H1 (cell line): ENCODE measurements at regions not wholly inside any gene's neighbourhood (a gene's known extent, or its start where the extent isn't known, plus 50 kb on each side); places are given as distances from the start of the nearest gene placed in this dataset.
"Not testable (repeated sequence)": the region's sequence is repeated elsewhere in the genome, so short reads cannot be mapped to it uniquely, and the experiment has no call there.

ENCODE experiments used
- CTCF ChIA-PET: fragments of 300-600 bp; sonication (Branson Sonifier 250); formaldehyde crosslinking; loops from one replicate; lab custom pipeline; 2021; ENCODE audit not compliant: partially characterized antibody; lab: Charles Lee
- POLR2A ChIA-PET: fragments of 300-600 bp; sonication (Branson Sonifier 250); formaldehyde crosslinking; loops from one replicate; lab custom pipeline; 2021; ENCODE audit warnings: inconsistent platforms; ENCODE audit not compliant: partially characterized antibody; lab: Charles Lee
- DNase-seq, 2 experiments: peaks; one replicate each; pipeline versions ENCODE4 v3.0.0 to v3.0.0-alpha.2; 2010 to 2022; ENCODE audit warnings: low spot score in 2 of 2, low read depth in 1 of 2, mixed read lengths in 1 of 2
- FAIRE-seq: peaks from 2 replicates; lab custom pipeline; 2011; peaks lifted over from hg19 to GRCh38; lab: Jason Lieb, UNC
- H2AFZ ChIP-seq: 2 replicates; pipeline ENCODE4 v1.8.1; 2012; ENCODE audit warnings: low read length, inconsistent platforms
- H2AK5ac ChIP-seq: 2 replicates; pipeline ENCODE4 v1.6.1; 2013; ENCODE audit warnings: low read depth, low read length
- H2BK120ac ChIP-seq: replicated peaks from 2 replicates; pipeline ENCODE3; 2013; ENCODE audit warnings: low read depth, low read length, inconsistent platforms
- H2BK12ac ChIP-seq: 2 replicates; pipeline ENCODE4 v1.6.1; 2013; ENCODE audit warnings: low read depth, low read length
- H2BK15ac ChIP-seq: 2 replicates; pipeline ENCODE4 v1.6.1; 2013; ENCODE audit warnings: low read length
- H2BK20ac ChIP-seq: 2 replicates; pipeline ENCODE4 v1.6.1; 2013; ENCODE audit warnings: low read length
- H2BK5ac ChIP-seq: 2 replicates; pipeline ENCODE4 v1.6.1; 2013; ENCODE audit warnings: low read depth, low read length
- H3K14ac ChIP-seq: 2 replicates; pipeline ENCODE4 v1.6.1; 2013; ENCODE audit warnings: inconsistent platforms; ENCODE audit not compliant: insufficient read length
- H3K18ac ChIP-seq: 2 replicates; pipeline ENCODE4 v1.6.1; 2013; ENCODE audit warnings: low read length; ENCODE audit errors: extremely low read depth
- H3K23ac ChIP-seq: 2 replicates; pipeline ENCODE4 v1.6.1; 2013; ENCODE audit warnings: inconsistent platforms; ENCODE audit not compliant: insufficient read length
- H3K23me2 ChIP-seq: 2 replicates; pipeline ENCODE4 v1.6.1; 2013; ENCODE audit warnings: low read depth, low read length
- H3K27ac ChIP-seq: 2 replicates; pipeline ENCODE4 v1.6.1; 2011; ENCODE audit warnings: low read depth, low read length, inconsistent platforms
- H3K27me3 ChIP-seq, 4 experiments: replicated peaks in 1 of 4; 1 replicate in 1 of 4; 2 replicates in 3 of 4; pipeline versions ENCODE4 v1.6.1 to v1.8.1; 2011 to 2013; ENCODE audit warnings: low read length in 3 of 4, mild to moderate bottlenecking in 3 of 4, inconsistent platforms in 2 of 4, mixed read lengths in 2 of 4, moderate library complexity in 1 of 4; ENCODE audit not compliant: control insufficient read depth in 3 of 4, insufficient read depth in 3 of 4; ENCODE audit errors: extremely low read depth in 1 of 4
- H3K36me3 ChIP-seq, 4 experiments: 2 replicates each; pipeline versions ENCODE4 v1.6.1 to v1.8.1; 2011 to 2013; ENCODE audit warnings: mild to moderate bottlenecking in 4 of 4, low read length in 3 of 4, moderate library complexity in 2 of 4, control low read depth in 1 of 4, inconsistent platforms in 1 of 4; ENCODE audit not compliant: insufficient read depth in 4 of 4, control insufficient read depth in 2 of 4
- H3K4ac ChIP-seq: replicated peaks from 2 replicates; pipeline ENCODE3; 2013; ENCODE audit warnings: low read length, low read depth, mixed read lengths, inconsistent platforms; ENCODE audit not compliant: insufficient read length
- H3K4me1 ChIP-seq, 4 experiments: replicated peaks in 1 of 4; 1 replicate in 1 of 4; 2 replicates in 3 of 4; pipeline versions ENCODE4 v1.6.1 to v1.8.1; 2011 to 2013; ENCODE audit warnings: low read length in 3 of 4, inconsistent platforms in 2 of 4, mixed read lengths in 1 of 4; ENCODE audit not compliant: insufficient read depth in 4 of 4, control insufficient read depth in 3 of 4
- H3K4me2 ChIP-seq, 2 experiments: 2 replicates each; pipeline versions ENCODE4 v1.6.1 to v1.8.1; 2011 to 2013; ENCODE audit warnings: low read depth in 2 of 2, low read length in 2 of 2, control low read depth in 1 of 2, inconsistent platforms in 1 of 2, mild to moderate bottlenecking in 1 of 2; ENCODE audit not compliant: insufficient read depth in 1 of 2
- H3K4me3 ChIP-seq, 4 experiments: fragments of 200-600, 300-600 bp in 1 of 4; sonication (generic), shearing (Covaris generic), sonication (Bioruptor Twin) in 1 of 4; 2 replicates each; pipeline versions ENCODE4 v1.5.1 to v1.8.1; 2011 to 2016; ENCODE audit warnings: low read length in 4 of 4, low read depth in 3 of 4, control low read depth in 2 of 4, inconsistent platforms in 2 of 4, mild to moderate bottlenecking in 2 of 4, mixed read lengths in 1 of 4, moderate library complexity in 1 of 4; ENCODE audit not compliant: insufficient read depth in 2 of 4; ENCODE audit errors: extremely low read depth in 1 of 4
- H3K56ac ChIP-seq: replicated peaks from 2 replicates; pipeline ENCODE3; 2013; ENCODE audit warnings: low read depth, mild to moderate bottlenecking, mixed read lengths, low read length, inconsistent platforms; ENCODE audit not compliant: insufficient read length
- H3K79me1 ChIP-seq: 2 replicates; pipeline ENCODE4 v1.6.1; 2013; ENCODE audit warnings: low read depth, low read length, control low read depth
- H3K79me2 ChIP-seq, 2 experiments: 2 replicates each; pipeline versions ENCODE4 v1.6.1 to v1.8.1; 2012 to 2013; ENCODE audit warnings: low read length in 2 of 2, mild to moderate bottlenecking in 2 of 2, inconsistent platforms in 1 of 2; ENCODE audit not compliant: insufficient read depth in 2 of 2, control insufficient read depth in 1 of 2
- H3K9ac ChIP-seq, 4 experiments: replicated peaks in 1 of 4; 1 replicate in 1 of 4; 2 replicates in 3 of 4; pipeline versions ENCODE4 v1.6.1 to v1.8.1; 2011 to 2013; ENCODE audit warnings: low read depth in 3 of 4, low read length in 3 of 4, control low read depth in 2 of 4, mild to moderate bottlenecking in 2 of 4, moderate library complexity in 2 of 4, inconsistent platforms in 1 of 4; ENCODE audit errors: extremely low read depth in 1 of 4
- H3K9me3 ChIP-seq, 2 experiments: 2 replicates each; pipeline versions ENCODE4 v1.6.1 to v1.8.1; 2012 to 2013; ENCODE audit warnings: mild to moderate bottlenecking in 2 of 2, moderate library complexity in 2 of 2, control low read depth in 1 of 2, inconsistent platforms in 1 of 2, low read depth in 1 of 2, low read length in 1 of 2, mixed read lengths in 1 of 2; ENCODE audit not compliant: insufficient read depth in 2 of 2
- H4K20me1 ChIP-seq, 2 experiments: replicated peaks in 1 of 2; 2 replicates each; pipeline versions ENCODE3 to v1.8.1; 2011 to 2013; ENCODE audit warnings: inconsistent platforms in 2 of 2, low read length in 2 of 2, mild to moderate bottlenecking in 1 of 2; ENCODE audit not compliant: insufficient read depth in 2 of 2, control insufficient read depth in 1 of 2
- H4K5ac ChIP-seq: 2 replicates; pipeline ENCODE4 v1.6.1; 2013; ENCODE audit warnings: low read length, low read depth, mixed read lengths, inconsistent platforms; ENCODE audit not compliant: insufficient read length
- H4K8ac ChIP-seq: 2 replicates; pipeline ENCODE4 v1.8.0; 2013; ENCODE audit warnings: mild to moderate bottlenecking, moderate library complexity, low read length, inconsistent platforms; ENCODE audit not compliant: insufficient read depth; ENCODE audit errors: extremely low read depth
- H4K91ac ChIP-seq: replicated peaks from 2 replicates; pipeline ENCODE3; 2013; ENCODE audit warnings: low read length, mixed read lengths, inconsistent platforms; ENCODE audit not compliant: insufficient read length
- WGBS, 2 experiments: shearing (Covaris generic) in 1 of 2; methylation state at CpG; one replicate each; pipeline versions ENCODE4 v1.1.6 to v1.1.7; 2013 to 2015; ENCODE audit warnings: low lambda C conversion rate in 2 of 2, mixed read lengths in 2 of 2, inconsistent platforms in 1 of 2, low coverage in 1 of 2, missing lambda C conversion rate in 1 of 2; ENCODE audit not compliant: insufficient replicate concordance in 2 of 2, insufficient coverage in 1 of 2, insufficient read length in 1 of 2; ENCODE audit errors: extremely low coverage in 1 of 2, missing lambda C conversion rate in 1 of 2; 5-methylcytosine and 5-hydroxymethylcytosine counted together

DNA sequence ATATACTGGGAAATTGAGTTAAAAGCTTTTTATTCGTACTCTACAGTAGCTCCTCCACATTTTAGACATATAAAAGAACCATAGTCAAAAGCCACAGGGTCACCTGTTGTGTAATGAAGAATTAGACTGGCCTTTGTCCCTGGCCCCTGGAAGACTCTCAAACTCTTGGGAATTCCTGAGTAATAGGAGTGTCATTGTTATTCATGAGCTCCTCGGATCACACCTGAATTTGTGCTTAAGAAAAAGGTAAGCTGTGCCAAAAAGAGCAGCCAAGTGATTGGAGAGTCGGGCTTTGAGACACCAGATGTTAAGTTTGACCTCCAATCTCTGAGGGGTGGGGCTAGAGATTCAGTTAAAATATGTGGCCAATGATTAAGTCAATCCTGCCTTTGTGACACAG, 405.8 kb upstream of the ANKRD20A1 start:
- H3K4me2 ChIP-seq, H4K8ac ChIP-seq, H2BK12ac ChIP-seq, H3K79me1 ChIP-seq, H2BK120ac ChIP-seq, H2BK20ac ChIP-seq, DNase-seq, H4K5ac ChIP-seq, H3K4ac ChIP-seq, H3K4me1 ChIP-seq, H3K23me2 ChIP-seq, H4K91ac ChIP-seq, H3K56ac ChIP-seq, H2AFZ ChIP-seq, H3K9me3 ChIP-seq, CTCF ChIA-PET, H3K14ac ChIP-seq, H3K9ac ChIP-seq, H2BK5ac ChIP-seq, FAIRE-seq, H3K36me3 ChIP-seq, H3K4me3 ChIP-seq, H3K27ac ChIP-seq, H3K18ac ChIP-seq, H3K79me2 ChIP-seq, H3K23ac ChIP-seq, H2BK15ac ChIP-seq, H2AK5ac ChIP-seq, POLR2A ChIA-PET, H3K27me3 ChIP-seq, H4K20me1 ChIP-seq: not testable (repeated sequence)
- no CpG with 5 or more reads among the region's 3 CpGs for WGBS, 2 experiments

DNA sequence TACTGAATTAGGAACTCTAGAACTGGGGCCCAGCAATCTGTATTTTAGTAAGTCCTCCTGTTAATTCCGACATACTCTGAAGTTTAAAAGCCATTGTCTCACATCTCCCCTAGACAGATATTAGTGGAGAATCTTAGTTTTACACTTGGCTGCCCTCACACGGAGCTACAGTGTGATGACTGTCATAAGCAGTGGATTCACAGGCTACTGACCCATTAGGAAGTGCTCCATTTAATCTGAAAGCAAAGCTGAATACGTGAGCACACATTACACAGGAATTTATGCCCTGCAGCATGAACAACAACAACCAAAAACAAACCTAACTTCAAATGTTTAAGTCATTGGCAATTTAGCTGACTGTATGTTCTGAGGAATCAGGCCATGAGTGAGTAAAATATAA, 416.4 kb upstream of the ANKRD20A1 start:
- H4K8ac ChIP-seq, CTCF ChIA-PET, H2BK12ac ChIP-seq, H3K18ac ChIP-seq, H3K27me3 ChIP-seq, H4K91ac ChIP-seq, POLR2A ChIA-PET, H3K79me1 ChIP-seq, H3K36me3 ChIP-seq, H3K27ac ChIP-seq, H3K4me3 ChIP-seq, H3K4ac ChIP-seq, H2BK15ac ChIP-seq, H3K4me1 ChIP-seq, DNase-seq, H3K23me2 ChIP-seq, H3K4me2 ChIP-seq, H3K9me3 ChIP-seq, H3K14ac ChIP-seq, H4K20me1 ChIP-seq, FAIRE-seq, H3K9ac ChIP-seq, H4K5ac ChIP-seq, H3K56ac ChIP-seq, H2BK120ac ChIP-seq, H2BK5ac ChIP-seq, H3K79me2 ChIP-seq, H2BK20ac ChIP-seq, H2AK5ac ChIP-seq, H2AFZ ChIP-seq, H3K23ac ChIP-seq: not testable (repeated sequence)
- no CpG with 5 or more reads among the region's 3 CpGs for WGBS, 2 experiments
